ENCODE measurements at regions not wholly inside any gene's neighbourhood (a gene's known extent, or its start where the extent isn't known, plus 50 kb on each side); places are given as distances from the start of the nearest gene placed in this dataset.

GRCh38 chr3:80439490-80439889, 671.7 kb upstream of the ROBO1 start:
- Histone ChIP-seq H3K27ac (ENCODE audit: low read depth in 1 of 2, low read length in 2 of 2) (no peak overlapping the region), H3K4me3 (ENCODE audit: low read length in 2 of 2) (no peak overlapping the region), H3K9me3 (ENCODE audit: control insufficient read depth, low read length) (no peaks in the 10 kb centered on the region), H3K36me3 (ENCODE audit: control insufficient read depth in 1 of 2, insufficient read depth in 2 of 2, low read length in 1 of 2) (no peaks in the 10 kb centered on the region), H3K4me1 (ENCODE audit: control insufficient read depth in 1 of 2, insufficient read depth in 2 of 2, low read length in 2 of 2) (no peaks in the 10 kb centered on the region), H3K27me3 (ENCODE audit: control insufficient read depth in 1 of 2, insufficient read depth in 2 of 2, low read length in 1 of 2) (no peaks in the 10 kb centered on the region)
- WGBS, 2 donors = 11 to 33% methylated on average over 4 of the region's 4 CpGs
- ATAC-seq (ENCODE audit: low FRiP score) (no peak), DNase-seq (no peak)
- intact Hi-C loops (cut with DNase I) = no loop called here

DNA sequence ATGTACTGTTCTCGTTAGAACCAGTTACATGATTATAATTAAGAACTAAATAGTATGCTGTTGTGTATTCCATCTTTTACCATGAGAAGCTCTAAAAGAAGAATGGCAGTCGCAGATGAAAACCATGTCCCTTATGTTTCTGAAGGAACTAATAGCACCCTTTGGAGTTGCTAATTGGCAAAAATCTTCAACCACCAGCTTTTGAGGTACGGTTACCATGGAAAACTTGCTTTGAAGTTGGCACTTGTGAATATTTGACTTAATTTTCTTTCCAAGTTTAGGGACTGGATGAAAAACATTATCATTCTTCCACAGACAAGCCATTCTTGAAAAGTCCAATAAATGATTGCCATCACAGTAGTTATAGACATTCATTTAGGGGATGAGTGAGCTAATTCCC, 666.6 kb upstream of the ROBO1 start:
- ATAC-seq (ENCODE audit: low FRiP score) = no peak

DNA sequence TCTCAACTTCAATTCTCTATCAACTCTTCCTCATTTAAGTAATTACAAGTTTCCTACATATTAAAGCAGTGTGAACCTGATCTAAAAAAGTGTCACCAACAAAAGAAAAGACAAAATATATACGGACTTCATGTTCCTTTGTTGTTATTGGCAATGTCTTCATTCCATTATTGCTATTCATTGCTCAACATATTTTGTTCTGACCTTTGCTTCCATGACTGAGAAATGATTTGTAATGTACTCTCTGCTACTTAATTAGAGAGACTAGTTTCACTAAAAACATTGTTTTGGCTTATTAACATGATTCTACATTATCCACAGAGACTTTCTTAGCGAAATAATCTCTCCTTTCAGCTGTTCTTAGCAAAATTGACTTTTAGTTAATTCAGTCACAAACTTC, 657.2 kb upstream of the ROBO1 start:
- H3K27me3 ChIP-seq (ENCODE audit: control insufficient read depth in 1 of 2, insufficient read depth in 2 of 2, low read length in 1 of 2) = no peaks in the 10 kb centered on the region
- WGBS, 2 donors = 1 to 4% methylated on average over 2 of the region's 2 CpGs
- H3K9me3 ChIP-seq (ENCODE audit: control insufficient read depth, low read length) = no peaks in the 10 kb centered on the region
- H3K4me1 ChIP-seq (ENCODE audit: control insufficient read depth in 1 of 2, insufficient read depth in 2 of 2, low read length in 2 of 2) = no peaks in the 10 kb centered on the region
- no peak overlapping the region for H3K4me3 ChIP-seq (ENCODE audit: low read length in 2 of 2)
- no peak for DNase-seq
- no peaks in the 10 kb centered on the region for H3K36me3 ChIP-seq (ENCODE audit: control insufficient read depth in 1 of 2, insufficient read depth in 2 of 2, low read length in 1 of 2)
- intact Hi-C loops (cut with DNase I) = no loop called here
- no peak overlapping the region for H3K27ac ChIP-seq (ENCODE audit: low read depth in 1 of 2, low read length in 2 of 2)
- no peak for ATAC-seq (ENCODE audit: low FRiP score)

More for the DNA sequence above, 666.6 kb upstream of the ROBO1 start:
- Histone ChIP-seq H3K27me3 (ENCODE audit: control insufficient read depth in 1 of 2, insufficient read depth in 2 of 2, low read length in 1 of 2) (no peaks in the 10 kb centered on the region), H3K36me3 (ENCODE audit: control insufficient read depth in 1 of 2, insufficient read depth in 2 of 2, low read length in 1 of 2) (no peaks in the 10 kb centered on the region), H3K9me3 (ENCODE audit: control insufficient read depth, low read length) (no peaks in the 10 kb centered on the region), H3K4me1 (ENCODE audit: control insufficient read depth in 1 of 2, insufficient read depth in 2 of 2, low read length in 2 of 2) (no peaks in the 10 kb centered on the region), H3K4me3 (ENCODE audit: low read length in 2 of 2) (no peak overlapping the region), H3K27ac (ENCODE audit: low read depth in 1 of 2, low read length in 2 of 2) (no peak overlapping the region)
- WGBS, 2 donors = 75 to 79% methylated on average over 3 of the region's 3 CpGs
- intact Hi-C loops (cut with DNase I) = no loop called here
- DNase-seq = no peak

DNA sequence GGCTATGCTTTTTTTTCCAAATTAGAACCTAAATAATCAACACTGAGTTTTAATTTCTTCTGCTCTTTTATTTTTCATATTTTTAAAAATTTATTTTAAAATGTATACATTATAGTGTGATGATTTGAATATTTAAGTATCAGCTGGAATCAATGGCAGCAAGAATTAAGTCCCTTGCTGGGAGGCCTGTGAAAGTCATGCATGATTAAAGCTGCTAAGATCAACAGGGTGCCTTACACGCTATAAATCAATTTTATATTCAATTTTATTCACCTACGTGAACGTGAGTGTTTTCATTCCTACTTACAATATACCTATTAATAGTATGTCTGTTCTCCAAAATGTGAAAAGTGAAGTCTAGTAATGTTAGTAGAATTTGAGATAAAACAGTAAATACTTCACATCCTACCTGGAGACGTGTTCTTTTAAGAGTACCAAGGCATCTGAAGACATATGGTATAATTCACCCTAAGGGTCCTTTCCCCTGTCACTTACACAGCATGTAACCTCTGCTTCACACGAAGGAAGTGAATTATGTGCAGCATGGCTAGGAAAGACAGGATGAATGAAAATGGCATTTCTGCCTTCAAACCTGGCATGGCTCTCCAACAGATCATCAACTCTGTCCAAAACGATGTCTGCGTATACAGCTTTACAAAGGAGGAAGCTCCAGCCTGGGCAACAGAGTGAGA, 640.4 kb upstream of the ROBO1 start:
- Histone ChIP-seq H3K4me1 (ENCODE audit: control insufficient read depth in 1 of 2, insufficient read depth in 2 of 2, low read length in 2 of 2) (no peaks in the 10 kb centered on the region), H3K4me3 (ENCODE audit: low read length in 2 of 2) (no peak overlapping the region), H3K27me3 (ENCODE audit: control insufficient read depth in 1 of 2, insufficient read depth in 2 of 2, low read length in 1 of 2) (no peaks in the 10 kb centered on the region), H3K36me3 (ENCODE audit: control insufficient read depth in 1 of 2, insufficient read depth in 2 of 2, low read length in 1 of 2) (no peaks in the 10 kb centered on the region), H3K9me3 (ENCODE audit: control insufficient read depth, low read length) (no peaks in the 10 kb centered on the region), H3K27ac (ENCODE audit: low read depth in 1 of 2, low read length in 2 of 2) (no peak overlapping the region)
- 24 to 35% methylated on average over 7 of the region's 7 CpGs for WGBS, 2 donors
- DNase-seq (no peak), ATAC-seq (ENCODE audit: low FRiP score) (no peak)
- intact Hi-C loops (cut with DNase I) = no loop called here

DNA sequence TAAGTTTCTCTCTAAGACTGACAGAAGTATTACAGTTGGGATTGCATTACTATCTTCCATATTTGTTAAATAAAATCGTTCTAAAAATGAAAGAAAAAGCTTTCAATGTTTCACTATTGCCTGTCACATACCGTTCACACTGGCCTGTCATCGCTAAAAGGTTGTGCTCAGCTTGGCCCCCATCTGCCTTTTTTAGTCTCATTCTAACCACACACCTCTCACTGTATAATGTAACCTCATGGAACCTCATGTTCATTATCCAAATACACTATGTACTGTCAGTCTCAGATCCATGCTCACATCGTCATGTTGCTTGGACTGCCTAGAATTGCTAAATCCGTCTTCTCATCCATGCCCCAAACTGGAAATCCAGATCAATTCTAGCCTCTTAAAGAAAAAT, 637.8 kb upstream of the ROBO1 start:
- intact Hi-C loops (cut with DNase I) = no loop called here
- WGBS, 2 donors = 82 to 85% methylated on average over 5 of the region's 5 CpGs
- no peak for DNase-seq

GRCh38 chr3:80395023-80395422, 627.2 kb upstream of the ROBO1 start:
- H3K36me3 ChIP-seq (ENCODE audit: control insufficient read depth in 1 of 2, insufficient read depth in 2 of 2, low read length in 1 of 2) = no peaks in the 10 kb centered on the region
- no peak overlapping the region for H3K27ac ChIP-seq (ENCODE audit: low read depth in 1 of 2, low read length in 2 of 2)
- H3K9me3 ChIP-seq (ENCODE audit: control insufficient read depth, low read length) = no peaks in the 10 kb centered on the region
- no peaks in the 10 kb centered on the region for H3K4me1 ChIP-seq (ENCODE audit: control insufficient read depth in 1 of 2, insufficient read depth in 2 of 2, low read length in 2 of 2)
- no peaks in the 10 kb centered on the region for H3K27me3 ChIP-seq (ENCODE audit: control insufficient read depth in 1 of 2, insufficient read depth in 2 of 2, low read length in 1 of 2)
- 79 to 81% methylated on average over 5 of the region's 5 CpGs for WGBS, 2 donors
- no peak overlapping the region for H3K4me3 ChIP-seq (ENCODE audit: low read length in 2 of 2)
- intact Hi-C loops (cut with DNase I) = no loop called here
- DNase-seq = no peak
- ATAC-seq (ENCODE audit: low FRiP score) = no peak

More for the DNA sequence above, 637.8 kb upstream of the ROBO1 start:
- Histone ChIP-seq H3K4me3 (ENCODE audit: low read length in 2 of 2) (no peak overlapping the region), H3K27ac (ENCODE audit: low read depth in 1 of 2, low read length in 2 of 2) (no peak overlapping the region), H3K9me3 (ENCODE audit: control insufficient read depth, low read length) (peaks cover 1% of the 10 kb centered on the region), H3K27me3 (ENCODE audit: control insufficient read depth in 1 of 2, insufficient read depth in 2 of 2, low read length in 1 of 2) (no peaks in the 10 kb centered on the region), H3K36me3 (ENCODE audit: control insufficient read depth in 1 of 2, insufficient read depth in 2 of 2, low read length in 1 of 2) (no peaks in the 10 kb centered on the region), H3K4me1 (ENCODE audit: control insufficient read depth in 1 of 2, insufficient read depth in 2 of 2, low read length in 2 of 2) (no peaks in the 10 kb centered on the region)
- no peak for ATAC-seq (ENCODE audit: low FRiP score)

GRCh38 chr3:80391573-80391972, 623.8 kb upstream of the ROBO1 start:
- Histone ChIP-seq H3K27ac (ENCODE audit: low read depth in 1 of 2, low read length in 2 of 2) (no peak overlapping the region), H3K36me3 (ENCODE audit: control insufficient read depth in 1 of 2, insufficient read depth in 2 of 2, low read length in 1 of 2) (no peaks in the 10 kb centered on the region), H3K4me1 (ENCODE audit: control insufficient read depth in 1 of 2, insufficient read depth in 2 of 2, low read length in 2 of 2) (no peaks in the 10 kb centered on the region), H3K9me3 (ENCODE audit: control insufficient read depth, low read length) (peaks cover 2% of the 10 kb centered on the region), H3K27me3 (ENCODE audit: control insufficient read depth in 1 of 2, insufficient read depth in 2 of 2, low read length in 1 of 2) (no peaks in the 10 kb centered on the region), H3K4me3 (ENCODE audit: low read length in 2 of 2) (no peak overlapping the region)
- ATAC-seq (ENCODE audit: low FRiP score) (no peak), DNase-seq (no peak)
- intact Hi-C loops (cut with DNase I) = no loop called here

DNA sequence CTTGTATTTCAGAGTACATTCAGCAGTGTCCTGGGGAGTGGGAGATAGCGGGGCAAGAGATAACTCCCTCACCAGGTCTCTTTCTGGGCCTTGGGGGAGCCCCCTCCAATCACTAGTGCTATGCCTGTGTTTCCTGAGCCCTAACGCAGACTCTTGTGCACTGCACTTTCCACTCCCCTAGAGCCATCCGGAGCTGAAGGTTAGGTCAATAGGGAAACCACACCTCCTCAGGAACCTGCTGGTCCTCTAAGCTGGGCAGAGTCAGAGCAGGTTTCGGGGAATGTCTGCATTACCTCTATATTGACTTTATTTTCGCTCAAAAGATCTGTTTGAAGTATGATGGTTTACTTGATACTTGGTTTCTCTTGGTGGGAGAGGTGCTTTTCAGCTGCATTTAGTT, 617.0 kb upstream of the ROBO1 start:
- 81 to 88% methylated on average over 5 of the region's 5 CpGs for WGBS, 2 donors
- no peak overlapping the region for H3K4me3 ChIP-seq (ENCODE audit: low read length in 2 of 2)
- H3K9me3 ChIP-seq (ENCODE audit: control insufficient read depth, low read length) = peaks cover 2% of the 10 kb centered on the region
- intact Hi-C loops (cut with DNase I) = no loop called here
- no peak for ATAC-seq (ENCODE audit: low FRiP score)
- DNase-seq = no peak
- no peak overlapping the region for H3K27ac ChIP-seq (ENCODE audit: low read depth in 1 of 2, low read length in 2 of 2)
- no peaks in the 10 kb centered on the region for H3K4me1 ChIP-seq (ENCODE audit: control insufficient read depth in 1 of 2, insufficient read depth in 2 of 2, low read length in 2 of 2)
- H3K27me3 ChIP-seq (ENCODE audit: control insufficient read depth in 1 of 2, insufficient read depth in 2 of 2, low read length in 1 of 2) = no peaks in the 10 kb centered on the region
- no peaks in the 10 kb centered on the region for H3K36me3 ChIP-seq (ENCODE audit: control insufficient read depth in 1 of 2, insufficient read depth in 2 of 2, low read length in 1 of 2)

DNA sequence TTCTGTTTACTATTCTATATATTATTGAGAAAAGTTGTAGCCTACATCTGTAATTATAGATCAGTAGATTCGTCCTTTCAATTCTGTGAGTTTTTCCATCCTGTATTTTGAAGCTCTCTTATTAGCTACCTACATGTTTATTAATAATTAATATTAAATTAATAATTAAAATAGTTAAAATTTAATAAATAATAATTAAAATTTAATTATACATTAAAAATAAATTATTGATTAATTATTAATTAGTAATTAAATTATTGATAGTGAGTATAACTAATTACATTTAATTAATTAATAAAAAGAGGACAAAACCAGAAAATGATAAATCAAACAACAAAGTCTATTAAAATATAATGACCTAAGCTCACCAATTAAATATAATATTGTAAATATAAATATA, 606.6 kb upstream of the ROBO1 start:
- Histone ChIP-seq H3K4me3 (ENCODE audit: low read length in 2 of 2) (no peak overlapping the region), H3K36me3 (ENCODE audit: control insufficient read depth in 1 of 2, insufficient read depth in 2 of 2, low read length in 1 of 2) (no peaks in the 10 kb centered on the region), H3K9me3 (ENCODE audit: control insufficient read depth, low read length) (peaks cover 2% of the 10 kb centered on the region), H3K4me1 (ENCODE audit: control insufficient read depth in 1 of 2, insufficient read depth in 2 of 2, low read length in 2 of 2) (no peaks in the 10 kb centered on the region), H3K27ac (ENCODE audit: low read depth in 1 of 2, low read length in 2 of 2) (no peak overlapping the region), H3K27me3 (ENCODE audit: control insufficient read depth in 1 of 2, insufficient read depth in 2 of 2, low read length in 1 of 2) (no peaks in the 10 kb centered on the region)
- intact Hi-C loops (cut with DNase I) = no loop called here
- no peak for DNase-seq
- ATAC-seq (ENCODE audit: low FRiP score) = no peak
- 93 to 100% methylated on average over 1 of the region's 1 CpG for WGBS, 2 donors

Data from aorta (tissue), 5 donors.